ENCODE measurements at regions not wholly inside any gene's neighbourhood (a gene's known extent, or its start where the extent isn't known, plus 50 kb on each side); places are given as distances from the start of the nearest gene placed in this dataset.

DNA sequence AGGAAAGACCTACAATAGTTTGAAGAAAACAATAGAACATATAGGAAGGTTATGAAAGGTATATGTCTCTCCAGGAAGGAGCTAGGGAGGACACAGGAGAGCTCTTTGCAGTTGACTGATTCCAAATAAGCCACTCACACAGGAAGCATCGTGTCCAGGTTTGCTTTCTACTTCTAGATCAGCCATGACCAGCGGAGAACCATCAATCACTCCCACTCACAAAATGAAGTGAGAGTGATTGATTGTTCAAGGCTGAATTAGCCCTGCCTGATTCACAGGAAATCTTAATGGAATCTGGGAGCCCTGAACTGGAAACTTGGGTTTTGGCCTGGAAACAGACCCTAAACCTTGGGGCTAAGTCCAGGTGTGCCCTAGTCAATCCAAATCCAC, 1292.2 kb upstream of the ZEB2 start:
- TF ChIP-seq EZH2 (IDR thresholded peaks at IDR 0.05) (no peak), EZH2phosphoT487 (IDR thresholded peaks at IDR 0.05; ENCODE audit: borderline replicate concordance) (no peak), POLR2AphosphoS5 (IDR thresholded peaks at IDR 0.05; ENCODE audit: low read depth, low read length) (no peak), RAD21 (IDR thresholded peaks at IDR 0.05; ENCODE audit: low read depth) (no peak), EGR1 (IDR thresholded peaks at IDR 0.05; ENCODE audit: low read depth) (no peak), CBX3 (IDR thresholded peaks at IDR 0.05; ENCODE audit: low read depth) (no peak)
- TF ChIP-seq, protein P1, sequence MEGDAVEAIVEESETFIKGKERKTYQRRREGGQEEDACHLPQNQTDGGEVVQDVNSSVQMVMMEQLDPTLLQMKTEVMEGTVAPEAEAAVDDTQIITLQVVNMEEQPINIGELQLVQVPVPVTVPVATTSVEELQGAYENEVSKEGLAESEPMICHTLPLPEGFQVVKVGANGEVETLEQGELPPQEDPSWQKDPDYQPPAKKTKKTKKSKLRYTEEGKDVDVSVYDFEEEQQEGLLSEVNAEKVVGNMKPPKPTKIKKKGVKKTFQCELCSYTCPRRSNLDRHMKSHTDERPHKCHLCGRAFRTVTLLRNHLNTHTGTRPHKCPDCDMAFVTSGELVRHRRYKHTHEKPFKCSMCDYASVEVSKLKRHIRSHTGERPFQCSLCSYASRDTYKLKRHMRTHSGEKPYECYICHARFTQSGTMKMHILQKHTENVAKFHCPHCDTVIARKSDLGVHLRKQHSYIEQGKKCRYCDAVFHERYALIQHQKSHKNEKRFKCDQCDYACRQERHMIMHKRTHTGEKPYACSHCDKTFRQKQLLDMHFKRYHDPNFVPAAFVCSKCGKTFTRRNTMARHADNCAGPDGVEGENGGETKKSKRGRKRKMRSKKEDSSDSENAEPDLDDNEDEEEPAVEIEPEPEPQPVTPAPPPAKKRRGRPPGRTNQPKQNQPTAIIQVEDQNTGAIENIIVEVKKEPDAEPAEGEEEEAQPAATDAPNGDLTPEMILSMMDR (IDR thresholded peaks at IDR 0.05 in 2 of 3, conservative IDR thresholded peaks at IDR 0.05 in 1 of 3; ENCODE audit: borderline replicate concordance in 1 of 3, insufficient read depth in 1 of 3, low read depth in 2 of 3, low read length in 2 of 3), result no peak
